Neutrophil (primary cell): ENCODE measurements at regions not wholly inside any gene's neighbourhood (a gene's known extent, or its start where the extent isn't known, plus 50 kb on each side); places are given as distances from the start of the nearest gene placed in this dataset.
"Not testable (repeated sequence)": the region's sequence is repeated elsewhere in the genome, so short reads cannot be mapped to it uniquely, and the experiment has no call there.

Experiments used
- H3K27ac ChIP-seq: fragments of 200-600 bp; sonication (generic); 2 replicates; pipeline ENCODE4 v1.5.1; 2016; ENCODE audit warnings: mild to moderate bottlenecking, moderate library complexity
- H3K27me3 ChIP-seq: fragments of 200-600 bp; sonication (generic); 2 replicates; pipeline ENCODE4 v1.6.0; 2016; ENCODE audit warnings: mild to moderate bottlenecking
- H3K36me3 ChIP-seq: fragments of 200-600 bp; sonication (generic); 2 replicates; pipeline ENCODE4 v1.5.1; 2017
- H3K4me1 ChIP-seq, 2 experiments: fragments of 200-600 bp in 1 of 2; sonication (generic) in 1 of 2; 1 replicate in 1 of 2; 2 replicates in 1 of 2; pipeline versions ENCODE4 v1.5.1 to v1.6.1; 2013 to 2016; ENCODE audit warnings: low read depth in 1 of 2, low read length in 1 of 2, mild to moderate bottlenecking in 1 of 2, moderate library complexity in 1 of 2; ENCODE audit not compliant: control insufficient read depth in 1 of 2, insufficient read depth in 1 of 2
- H3K4me3 ChIP-seq, 2 experiments: fragments of 200-600 bp in 1 of 2; sonication (generic) in 1 of 2; 1 replicate in 1 of 2; 2 replicates in 1 of 2; pipeline ENCODE4 v1.5.1; 2013 to 2016; ENCODE audit warnings: low read depth in 1 of 2, low read length in 1 of 2, mild to moderate bottlenecking in 1 of 2, moderate library complexity in 1 of 2
- H3K9me3 ChIP-seq: fragments of 200-600 bp; sonication (generic); 2 replicates; pipeline ENCODE4 v1.5.1; 2016
- TF ChIP-seq, protein P1 (sequence below): fragments of 200-600 bp; sonication (generic); IDR thresholded peaks from 2 replicates; pipeline ENCODE4 v1.5.1; 2016; ENCODE audit warnings: antibody characterized with exemption

- H3K4me3 ChIP-seq = no peak overlapping the region
- no peaks in the 10 kb centered on the region for H3K27me3 ChIP-seq
- no peaks in the 10 kb centered on the region for H3K36me3 ChIP-seq
- H3K27ac ChIP-seq = no peak overlapping the region
- H3K9me3 ChIP-seq = no peaks in the 10 kb centered on the region
- no peaks in the 10 kb centered on the region for H3K4me1 ChIP-seq
- TF ChIP-seq, protein P1, sequence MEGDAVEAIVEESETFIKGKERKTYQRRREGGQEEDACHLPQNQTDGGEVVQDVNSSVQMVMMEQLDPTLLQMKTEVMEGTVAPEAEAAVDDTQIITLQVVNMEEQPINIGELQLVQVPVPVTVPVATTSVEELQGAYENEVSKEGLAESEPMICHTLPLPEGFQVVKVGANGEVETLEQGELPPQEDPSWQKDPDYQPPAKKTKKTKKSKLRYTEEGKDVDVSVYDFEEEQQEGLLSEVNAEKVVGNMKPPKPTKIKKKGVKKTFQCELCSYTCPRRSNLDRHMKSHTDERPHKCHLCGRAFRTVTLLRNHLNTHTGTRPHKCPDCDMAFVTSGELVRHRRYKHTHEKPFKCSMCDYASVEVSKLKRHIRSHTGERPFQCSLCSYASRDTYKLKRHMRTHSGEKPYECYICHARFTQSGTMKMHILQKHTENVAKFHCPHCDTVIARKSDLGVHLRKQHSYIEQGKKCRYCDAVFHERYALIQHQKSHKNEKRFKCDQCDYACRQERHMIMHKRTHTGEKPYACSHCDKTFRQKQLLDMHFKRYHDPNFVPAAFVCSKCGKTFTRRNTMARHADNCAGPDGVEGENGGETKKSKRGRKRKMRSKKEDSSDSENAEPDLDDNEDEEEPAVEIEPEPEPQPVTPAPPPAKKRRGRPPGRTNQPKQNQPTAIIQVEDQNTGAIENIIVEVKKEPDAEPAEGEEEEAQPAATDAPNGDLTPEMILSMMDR = no peak
Observed at GRCh38 chr4:120261117-120261516, 194.5 kb upstream of the MAD2L1 start.

GRCh38 chr4:120256112-120256775 lies 189.6 kb upstream of the MAD2L1 start:
- not testable (repeated sequence) for H3K36me3 ChIP-seq, H3K9me3 ChIP-seq, H3K4me1 ChIP-seq, H3K27me3 ChIP-seq, H3K27ac ChIP-seq, H3K4me3 ChIP-seq

GRCh38 chr4:120238277-120238973 lies 171.8 kb upstream of the MAD2L1 start:
- H3K9me3 ChIP-seq = no peaks in the 10 kb centered on the region
- H3K4me3 ChIP-seq = no peak overlapping the region
- TF ChIP-seq, protein P1 = no peak
- H3K4me1 ChIP-seq = no peaks in the 10 kb centered on the region
- H3K36me3 ChIP-seq = no peaks in the 10 kb centered on the region
- no peak overlapping the region for H3K27ac ChIP-seq
- H3K27me3 ChIP-seq = no peaks in the 10 kb centered on the region

DNA sequence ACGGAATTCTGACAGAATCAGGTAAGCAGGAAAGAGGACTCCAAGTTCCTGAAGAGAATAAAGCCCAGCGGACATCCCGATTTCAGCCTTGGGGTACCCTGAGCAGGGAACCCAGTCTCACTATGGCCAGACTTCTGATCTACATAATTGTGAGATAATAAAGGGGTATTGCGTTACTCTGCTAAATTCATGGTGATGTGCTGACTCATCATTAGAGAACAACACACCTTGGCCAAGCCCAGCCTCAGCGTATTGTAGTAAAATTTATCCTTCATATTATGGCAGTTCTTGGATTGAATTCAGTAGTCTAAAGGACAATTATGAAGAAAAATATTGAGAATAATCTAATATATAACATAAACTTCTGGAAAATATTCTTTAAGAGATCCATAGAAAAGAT lies 170.2 kb upstream of the MAD2L1 start:
- TF ChIP-seq, protein P1 = no peak

DNA sequence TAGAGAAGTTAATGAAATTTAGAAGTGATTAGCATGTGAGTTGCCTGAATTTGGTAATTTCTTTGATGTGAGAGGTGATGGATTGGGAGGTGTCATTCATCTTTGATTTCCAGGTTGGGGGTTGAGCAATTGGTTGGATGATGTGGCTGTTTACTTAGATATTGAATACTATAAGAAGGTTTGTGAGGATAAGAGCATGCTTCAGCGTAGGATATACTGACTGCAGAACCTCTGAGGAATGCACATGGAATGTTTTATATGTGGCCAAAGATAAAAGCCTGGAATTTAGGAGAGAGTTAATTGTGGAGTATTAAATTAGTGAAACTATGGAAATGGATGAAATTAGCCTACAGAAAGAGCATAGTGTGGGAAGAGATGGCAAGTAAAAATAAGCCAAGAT lies 165.4 kb upstream of the MAD2L1 start:
- H3K27ac ChIP-seq = no peak overlapping the region
- H3K9me3 ChIP-seq = no peaks in the 10 kb centered on the region
- H3K36me3 ChIP-seq = no peaks in the 10 kb centered on the region
- TF ChIP-seq, protein P1 = no peak
- H3K27me3 ChIP-seq = no peaks in the 10 kb centered on the region
- H3K4me3 ChIP-seq = no peak overlapping the region
- peaks cover 0 to 3% of the 10 kb centered on the region in 2 experiments for H3K4me1 ChIP-seq

More for the DNA sequence above, 170.2 kb upstream of the MAD2L1 start:
- Histone ChIP-seq H3K4me3 (no peak overlapping the region), H3K4me1 (no peaks in the 10 kb centered on the region), H3K36me3 (no peaks in the 10 kb centered on the region), H3K27ac (no peak overlapping the region), H3K27me3 (no peaks in the 10 kb centered on the region), H3K9me3 (no peaks in the 10 kb centered on the region)

DNA sequence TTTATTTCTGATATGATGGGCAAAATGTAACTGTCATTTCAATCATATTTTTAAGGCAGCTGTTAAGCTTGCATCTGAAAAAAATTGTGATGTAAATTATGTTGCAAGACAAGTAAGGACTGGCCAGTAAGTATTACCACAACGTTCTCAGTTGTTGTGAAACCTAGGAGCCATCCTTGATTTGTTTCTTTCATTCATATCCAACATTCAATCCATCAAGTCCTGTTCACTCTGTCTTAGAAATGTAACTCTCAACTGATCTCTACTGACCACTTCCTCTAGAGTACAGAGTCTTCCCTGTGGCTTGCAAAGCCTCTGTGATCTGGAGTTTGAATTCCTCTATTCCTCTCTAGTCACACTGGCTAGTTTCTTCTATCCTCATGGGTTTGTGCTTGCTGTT lies 161.4 kb upstream of the MAD2L1 start:
- TF ChIP-seq, protein P1 = no peak
- H3K27me3 ChIP-seq = no peaks in the 10 kb centered on the region

More for the DNA sequence above, 161.4 kb upstream of the MAD2L1 start:
- no peak overlapping the region for H3K4me3 ChIP-seq
- no peak overlapping the region for H3K27ac ChIP-seq
- no peaks in the 10 kb centered on the region for H3K9me3 ChIP-seq
- H3K4me1 ChIP-seq = peaks cover 0 to 3% of the 10 kb centered on the region in 2 experiments
- no peaks in the 10 kb centered on the region for H3K36me3 ChIP-seq
